ENCODE measurements at regions not wholly inside any gene's neighbourhood (a gene's known extent, or its start where the extent isn't known, plus 50 kb on each side); places are given as distances from the start of the nearest gene placed in this dataset.

GRCh38 chr18:34990597-34990996, 50.6 kb upstream of the MAPRE2 start:
- TF ChIP-seq SRF (IDR thresholded peaks at IDR 0.05; ENCODE audit: low read depth, low read length) (no peak), YY1 (IDR thresholded peaks at IDR 0.05; ENCODE audit: low read depth, low read length) (no peak), POLR2AphosphoS5 (IDR thresholded peaks at IDR 0.05; ENCODE audit: low read depth, low read length) (no peak), EP300 (IDR thresholded peaks at IDR 0.05; ENCODE audit: borderline replicate concordance in 1 of 2, low read depth in 2 of 2, low read length in 2 of 2) (no peak), CTCF (IDR thresholded peaks at IDR 0.05; ENCODE audit: control extremely low read depth in 1 of 3, insufficient read depth in 1 of 3, low read depth in 1 of 3, low read length in 3 of 3) (no peak), SP2 (IDR thresholded peaks at IDR 0.05; ENCODE audit: low read length) (no peak), KDM1A (IDR thresholded peaks at IDR 0.05; ENCODE audit: borderline replicate concordance, low read length) (no peak)
- TF ChIP-seq, protein P1, sequence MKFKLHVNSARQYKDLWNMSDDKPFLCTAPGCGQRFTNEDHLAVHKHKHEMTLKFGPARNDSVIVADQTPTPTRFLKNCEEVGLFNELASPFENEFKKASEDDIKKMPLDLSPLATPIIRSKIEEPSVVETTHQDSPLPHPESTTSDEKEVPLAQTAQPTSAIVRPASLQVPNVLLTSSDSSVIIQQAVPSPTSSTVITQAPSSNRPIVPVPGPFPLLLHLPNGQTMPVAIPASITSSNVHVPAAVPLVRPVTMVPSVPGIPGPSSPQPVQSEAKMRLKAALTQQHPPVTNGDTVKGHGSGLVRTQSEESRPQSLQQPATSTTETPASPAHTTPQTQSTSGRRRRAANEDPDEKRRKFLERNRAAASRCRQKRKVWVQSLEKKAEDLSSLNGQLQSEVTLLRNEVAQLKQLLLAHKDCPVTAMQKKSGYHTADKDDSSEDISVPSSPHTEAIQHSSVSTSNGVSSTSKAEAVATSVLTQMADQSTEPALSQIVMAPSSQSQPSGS (IDR thresholded peaks at IDR 0.05; ENCODE audit: low read length): no peak

Measured in H1 (cell line).